GM19035 (cell line): ENCODE measurements at regions not wholly inside any gene's neighbourhood (a gene's known extent, or its start where the extent isn't known, plus 50 kb on each side); places are given as distances from the start of the nearest gene placed in this dataset.
"Not testable (repeated sequence)": the region's sequence is repeated elsewhere in the genome, so short reads cannot be mapped to it uniquely, and the experiment has no call there.

Experiments used
- ATAC-seq: cut with Tn5 transposase; IDR thresholded peaks from one replicate; pipeline ENCODE4 v1.9.1; 2021; ENCODE audit not compliant: unreplicated experiment

DNA sequence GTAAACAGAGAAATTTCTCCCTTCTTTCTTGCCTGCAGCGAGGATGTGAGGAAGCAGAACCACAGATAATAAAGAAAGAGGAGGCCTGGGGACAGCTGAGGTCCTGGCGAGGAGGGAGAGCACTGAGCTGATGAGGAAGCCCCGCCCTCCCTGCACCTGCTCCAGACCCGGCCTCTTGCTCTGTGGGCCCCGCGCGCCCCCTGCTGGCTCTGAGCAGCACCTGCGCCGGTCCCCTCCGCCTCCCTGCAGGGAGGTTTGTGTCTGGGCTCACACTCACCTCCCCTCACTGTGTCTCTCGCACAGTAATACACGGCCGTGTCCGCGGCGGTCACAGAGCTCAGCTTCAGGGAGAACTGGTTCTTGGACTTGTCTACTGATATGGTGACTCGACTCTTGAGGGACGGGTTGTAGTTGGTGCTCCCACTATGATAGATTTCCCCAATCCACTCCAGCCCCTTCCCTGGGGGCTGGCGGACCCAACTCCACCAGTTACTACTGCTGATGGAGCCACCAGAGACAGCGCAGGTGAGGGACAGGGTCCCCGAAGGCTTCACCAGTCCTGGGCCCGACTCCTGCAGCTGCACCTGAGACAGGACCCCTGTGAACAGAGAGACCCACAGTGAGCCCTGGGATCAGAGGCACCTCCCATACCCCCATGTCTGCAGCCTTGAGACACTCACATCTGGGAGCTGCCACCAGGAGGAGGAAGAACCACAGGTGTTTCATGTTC, 485.4 kb downstream of the TMEM121 start:
- not testable (repeated sequence) for ATAC-seq

DNA sequence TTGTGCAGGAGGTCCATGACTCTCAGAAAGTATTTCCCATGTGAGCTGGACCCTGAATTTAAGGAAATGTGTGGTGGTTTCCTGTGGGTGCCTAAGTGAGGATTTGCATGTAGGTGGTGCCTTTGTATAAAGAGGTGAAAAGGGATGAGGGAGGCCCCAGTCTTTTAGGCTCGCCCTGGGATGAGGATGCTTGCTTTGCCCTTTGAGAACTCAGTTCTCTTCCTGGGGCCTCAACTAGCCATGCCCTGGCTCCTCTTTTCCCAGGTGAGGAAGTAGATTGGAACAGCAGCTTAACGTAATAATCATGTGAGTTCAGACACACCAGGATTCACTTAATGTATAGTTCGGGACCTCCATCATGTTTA, 486.0 kb downstream of the TMEM121 start:
- not testable (repeated sequence) for ATAC-seq

DNA sequence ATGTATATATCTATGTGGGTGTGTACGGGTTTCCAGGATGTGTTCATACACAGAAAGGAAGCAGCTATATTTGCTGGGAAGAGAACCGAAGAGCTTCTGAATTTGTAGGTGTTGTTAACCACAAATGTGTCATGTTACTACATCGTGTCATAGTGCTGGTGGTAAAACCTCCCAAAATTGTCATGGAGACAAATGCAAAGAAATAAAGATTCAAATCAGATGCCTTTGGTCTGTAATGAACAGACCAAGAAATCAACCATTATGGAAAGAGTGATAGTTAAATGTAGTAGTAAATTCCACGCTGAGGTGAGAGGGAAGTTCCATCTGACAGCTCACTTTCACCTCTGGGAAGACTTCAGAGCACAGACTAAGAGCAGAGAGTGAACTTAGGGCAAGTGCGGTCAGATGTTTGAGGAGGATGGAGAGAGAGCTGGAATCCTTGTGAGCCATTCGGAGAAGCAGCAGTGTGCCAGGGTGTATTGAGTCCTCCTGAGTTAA, 487.5 kb downstream of the TMEM121 start:
- no peak for ATAC-seq

DNA sequence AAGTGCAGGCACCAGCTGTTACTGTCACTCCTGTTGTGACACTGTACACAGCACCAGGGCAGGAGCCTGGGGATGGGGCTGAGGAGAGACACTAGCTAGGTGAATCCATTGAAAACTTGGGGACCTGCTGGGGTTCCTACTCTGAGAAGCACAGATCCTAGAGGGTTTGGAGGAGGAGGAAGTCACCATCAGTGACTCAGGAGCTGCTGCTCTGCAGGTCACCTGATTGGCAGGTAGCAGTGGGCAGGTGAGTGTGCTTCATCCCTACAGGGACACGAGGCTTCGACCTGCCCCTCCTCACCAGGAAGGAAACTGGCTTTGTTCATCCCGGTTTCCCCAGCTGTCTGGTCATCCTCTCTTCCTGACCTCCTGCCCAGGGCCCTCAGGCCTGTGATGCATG, 491.6 kb downstream of the TMEM121 start:
- not testable (repeated sequence) for ATAC-seq

DNA sequence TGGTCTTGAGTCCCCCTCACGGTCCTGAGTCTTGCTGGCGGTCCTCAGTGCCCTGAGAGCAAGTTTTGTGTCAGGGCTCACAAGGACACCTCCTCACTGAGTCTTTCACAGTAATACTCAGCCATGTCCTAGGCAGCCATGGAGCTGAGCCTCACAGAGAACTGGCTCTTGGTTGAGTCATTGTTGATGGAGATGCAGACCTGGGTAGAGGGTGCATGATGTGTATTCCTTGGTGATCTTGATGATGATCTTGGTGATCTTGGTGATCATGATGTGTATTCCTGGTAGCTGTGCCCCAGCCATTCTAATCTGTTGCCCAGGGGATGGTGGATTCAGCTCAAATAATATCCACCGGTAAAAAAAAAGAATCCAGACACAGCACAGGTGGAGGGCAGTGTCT, 495.4 kb downstream of the TMEM121 start:
- ATAC-seq: no peak

DNA sequence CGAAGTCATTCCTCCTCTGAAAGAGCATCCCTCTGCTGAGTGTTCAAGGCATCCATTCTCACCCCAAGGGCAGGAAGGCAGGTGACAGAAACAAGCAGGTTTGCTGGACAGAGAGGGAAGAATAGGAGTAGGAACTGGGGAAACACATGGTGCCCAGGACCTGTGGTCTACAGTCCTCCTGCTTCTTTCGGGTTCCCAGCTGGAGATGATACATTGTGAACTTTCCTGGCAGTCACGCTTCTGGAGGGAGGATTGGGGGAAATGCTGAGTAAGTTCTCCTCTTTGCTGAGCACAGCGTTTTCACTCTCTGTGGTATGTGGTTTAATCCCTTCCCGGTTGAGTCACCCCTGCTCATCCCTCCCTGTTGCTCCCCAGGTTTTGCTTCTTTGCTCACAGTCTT, 496.3 kb downstream of the TMEM121 start:
- ATAC-seq: not testable (repeated sequence)

DNA sequence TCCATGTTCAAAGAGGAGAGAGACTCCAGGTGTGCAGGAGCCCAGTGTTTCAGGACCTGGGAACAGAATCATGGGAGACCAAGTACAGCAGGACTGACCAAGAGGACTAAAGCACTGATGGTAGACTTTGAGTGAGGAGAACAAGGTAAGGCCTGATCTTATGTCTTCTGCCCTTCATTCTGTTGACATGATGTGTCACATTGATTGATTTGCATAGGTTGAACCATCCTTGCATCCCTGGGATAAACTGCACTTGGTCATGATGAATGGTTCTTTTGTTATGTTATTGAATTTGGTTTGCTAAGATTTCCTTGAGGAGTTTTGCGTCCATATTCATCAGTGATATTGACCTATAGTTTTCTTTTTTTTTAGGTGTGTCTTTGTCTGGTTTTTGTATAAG, 497.0 kb downstream of the TMEM121 start:
- ATAC-seq: no peak

DNA sequence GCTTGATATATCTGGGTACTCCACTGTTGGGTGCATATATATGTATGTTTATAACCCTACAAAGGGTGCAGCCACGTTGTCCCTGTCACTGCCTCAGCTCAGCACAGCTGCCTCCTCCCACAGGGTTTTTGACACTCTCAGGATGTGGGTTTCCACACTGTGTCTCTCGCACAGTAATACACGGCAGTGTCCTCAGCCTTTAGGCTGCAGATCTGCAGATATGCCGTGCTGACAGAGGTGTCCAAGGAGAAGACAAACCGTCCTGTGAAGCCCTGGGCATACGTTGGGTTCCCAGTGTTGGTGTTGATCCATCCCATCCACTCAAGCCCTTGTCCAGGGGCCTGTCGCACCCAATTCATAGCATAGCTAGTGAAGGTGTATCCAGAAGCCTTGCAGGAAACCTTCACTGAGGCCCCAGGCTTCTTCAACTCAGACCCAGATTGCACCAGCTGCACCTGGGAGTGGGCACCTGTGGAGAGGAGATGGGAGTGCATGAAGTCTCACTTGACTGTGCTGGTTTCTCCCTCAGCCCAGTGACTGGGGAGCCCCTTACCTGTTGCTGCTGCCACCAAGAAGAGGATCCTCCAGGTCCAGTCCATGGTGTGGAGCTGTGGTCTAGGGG, 498.7 kb downstream of the TMEM121 start:
- no peak for ATAC-seq

DNA sequence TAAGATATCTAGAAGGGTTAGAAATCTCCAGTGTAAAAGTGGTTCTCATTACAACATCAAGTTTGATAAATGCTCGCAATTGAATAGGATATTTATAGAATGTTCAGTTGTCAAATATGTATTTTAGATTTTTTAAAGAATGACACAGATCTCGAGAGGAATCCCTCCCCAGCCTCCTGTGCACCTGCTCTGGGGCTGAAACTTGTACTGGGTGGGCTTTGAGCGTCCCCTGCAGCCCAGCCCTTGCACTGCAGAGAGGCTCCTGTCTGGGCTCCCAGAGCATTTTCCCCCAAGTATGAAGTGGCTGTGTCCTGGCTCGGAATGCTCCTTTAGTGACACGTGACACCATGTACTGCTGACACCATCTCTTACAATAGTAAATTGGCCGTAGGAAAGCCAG, 499.6 kb downstream of the TMEM121 start:
- ATAC-seq: no peak

DNA sequence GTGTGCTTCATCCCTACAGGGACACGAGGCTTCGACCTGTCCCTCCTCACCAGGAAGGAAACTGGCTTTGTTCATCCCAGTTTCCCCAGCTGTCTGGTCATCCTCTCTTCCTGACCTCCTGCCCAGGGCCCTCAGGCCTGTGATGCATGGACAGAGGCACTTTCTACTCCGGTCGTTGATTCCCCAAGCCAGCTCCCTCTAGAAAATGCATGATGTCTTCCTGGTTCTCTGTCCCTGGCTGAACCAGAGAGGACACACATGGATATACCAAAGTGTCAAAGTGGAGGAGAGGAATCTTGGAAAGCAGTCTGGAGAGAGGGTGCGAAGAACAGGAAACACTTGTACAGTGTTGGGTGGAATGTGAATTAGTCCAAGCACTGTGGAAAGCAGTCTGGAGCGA, 501.4 kb downstream of the TMEM121 start:
- ATAC-seq: not testable (repeated sequence)

DNA sequence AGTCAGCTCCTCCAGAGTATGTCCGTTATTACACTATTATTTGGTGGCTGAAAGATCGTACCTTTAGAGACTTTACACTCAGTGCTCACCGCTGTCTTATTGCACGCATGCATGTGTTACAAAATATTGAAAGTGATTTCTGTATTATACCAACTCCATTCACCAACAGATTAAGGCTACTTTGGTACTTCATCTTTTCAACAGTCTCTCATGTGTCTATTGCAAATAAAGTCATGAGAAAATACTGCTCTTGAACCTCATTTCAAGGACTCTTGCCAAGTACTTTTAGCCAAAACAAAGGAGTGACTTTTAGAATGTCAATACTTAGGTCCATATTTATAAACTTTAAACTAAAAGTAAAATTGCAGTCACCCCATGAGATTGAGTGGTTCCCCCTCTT, 503.6 kb downstream of the TMEM121 start:
- no peak for ATAC-seq

DNA sequence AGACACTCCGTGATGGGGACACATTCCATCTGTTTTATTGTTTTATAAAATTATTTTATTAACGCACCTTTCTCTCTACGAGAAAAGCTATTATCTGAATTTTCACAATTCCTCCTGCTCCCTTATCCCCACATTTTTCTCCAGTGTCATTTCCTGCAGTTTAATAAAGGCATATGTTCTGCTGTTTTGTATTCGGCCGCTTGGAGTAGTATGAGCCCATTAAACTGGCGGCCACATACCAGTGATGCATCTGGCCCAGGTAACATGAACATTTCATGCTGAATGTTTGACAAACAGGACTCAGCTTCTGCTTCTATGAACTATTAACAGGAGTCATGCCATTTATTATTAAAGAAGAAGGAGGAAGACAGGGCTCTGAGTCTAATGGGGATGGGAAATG, 511.0 kb downstream of the TMEM121 start:
- no peak for ATAC-seq

DNA sequence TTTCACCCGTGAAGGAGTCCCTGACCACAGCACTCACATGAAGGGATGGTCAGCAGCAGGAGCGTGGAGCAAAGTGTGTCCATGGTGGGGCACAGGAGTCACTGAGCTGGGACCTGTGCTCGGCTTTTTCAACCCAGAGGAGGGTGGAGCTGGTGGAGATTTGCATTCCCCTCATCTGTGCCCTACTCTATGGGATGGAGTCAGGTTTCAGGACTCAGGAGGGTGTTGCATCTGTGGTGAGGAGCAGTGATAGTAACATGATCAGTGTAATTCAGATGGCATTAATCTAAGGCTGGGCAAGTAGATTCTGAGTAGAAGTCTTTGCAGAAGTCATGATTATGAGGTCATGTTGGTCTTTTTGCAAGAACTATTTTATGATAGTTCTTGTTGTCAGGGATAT, 511.9 kb downstream of the TMEM121 start:
- ATAC-seq: no peak

DNA sequence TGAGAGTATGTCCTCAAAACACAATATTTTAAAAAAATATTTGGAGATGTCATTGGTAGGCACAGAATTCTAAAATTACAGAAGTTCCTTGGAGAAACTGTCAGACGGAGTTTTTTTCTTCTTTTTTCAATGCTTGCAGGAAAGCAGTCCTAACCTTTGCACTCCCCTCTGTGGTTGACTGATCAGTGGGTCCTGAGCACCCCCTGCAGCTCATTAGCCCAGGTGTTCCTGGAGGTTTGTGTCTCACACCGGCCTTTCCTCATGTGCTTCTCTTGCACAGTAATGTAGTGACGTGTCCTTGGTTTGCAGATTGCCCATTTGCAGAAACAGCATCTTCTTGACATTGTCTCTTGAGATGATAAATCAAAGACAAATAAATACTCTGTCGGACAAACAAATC, 513.0 kb downstream of the TMEM121 start:
- no peak for ATAC-seq

DNA sequence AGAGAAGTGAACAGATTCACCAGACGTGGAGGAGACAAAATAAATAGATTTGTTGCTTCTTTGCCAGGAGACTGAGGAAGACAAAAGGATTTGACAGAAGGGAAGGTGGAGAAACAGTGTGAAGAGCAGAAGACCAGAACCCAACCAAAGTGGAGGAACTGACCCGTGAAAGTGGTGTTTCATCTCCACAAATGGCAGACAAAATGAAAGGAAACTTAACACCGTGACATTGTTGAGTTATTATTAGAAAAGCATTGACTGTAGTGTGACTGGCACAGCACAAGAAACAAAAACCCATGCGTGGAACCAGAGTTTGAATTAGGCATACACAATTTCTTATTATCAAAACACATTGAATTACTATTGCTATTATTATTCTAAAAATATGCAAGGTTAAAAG, 518.1 kb downstream of the TMEM121 start:
- no peak for ATAC-seq

DNA sequence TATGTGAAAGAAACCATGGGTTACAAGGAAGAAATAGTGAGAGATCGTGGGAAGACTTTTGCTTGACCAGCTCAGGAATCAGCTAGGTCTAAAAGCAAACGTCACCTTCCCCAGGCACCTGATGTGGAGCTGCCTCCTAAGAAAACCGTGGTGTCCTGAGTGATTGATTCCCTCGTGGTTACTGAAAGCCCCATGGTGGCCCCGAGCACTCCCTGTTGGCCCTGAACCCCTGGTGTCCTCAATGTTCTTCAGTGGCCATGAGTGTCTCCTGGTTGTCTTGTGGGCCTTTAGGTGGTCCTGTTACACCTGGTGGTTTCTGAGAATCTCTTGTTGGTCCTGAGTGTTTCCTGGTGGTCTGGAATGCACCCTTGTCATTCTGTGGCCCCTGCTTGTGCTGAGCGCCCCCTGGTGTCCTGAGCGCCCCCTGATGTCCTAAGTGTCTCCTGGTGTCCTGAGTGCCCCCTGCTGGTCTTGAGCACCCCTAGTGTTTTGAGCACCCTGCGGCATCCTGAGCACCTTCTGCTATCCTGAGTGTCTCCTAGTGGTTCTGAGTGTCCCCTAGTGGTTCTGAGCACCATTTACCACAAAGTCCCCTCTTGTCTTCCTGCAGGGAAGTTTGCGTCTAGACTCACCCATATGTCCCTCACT, 518.7 kb downstream of the TMEM121 start:
- ATAC-seq: no peak

DNA sequence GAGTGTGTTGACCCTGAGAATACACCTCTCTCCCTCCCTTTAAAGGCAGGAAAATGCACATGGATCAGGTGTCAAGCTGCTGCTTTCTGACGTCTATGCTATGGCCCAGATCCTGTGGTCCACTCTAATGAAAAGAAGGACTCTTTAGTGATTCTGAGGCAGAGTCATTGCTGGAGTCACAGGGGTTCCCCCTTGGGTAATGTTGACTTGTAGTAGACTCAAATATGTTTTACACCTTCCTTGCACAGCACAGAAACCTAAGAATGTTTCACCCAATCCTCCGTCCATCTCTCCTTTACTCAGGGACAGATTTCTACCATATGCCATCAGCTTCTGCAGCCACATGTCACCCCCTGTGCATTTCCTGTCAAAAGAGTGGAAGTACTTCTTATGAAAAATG, 525.4 kb downstream of the TMEM121 start:
- no peak for ATAC-seq

DNA sequence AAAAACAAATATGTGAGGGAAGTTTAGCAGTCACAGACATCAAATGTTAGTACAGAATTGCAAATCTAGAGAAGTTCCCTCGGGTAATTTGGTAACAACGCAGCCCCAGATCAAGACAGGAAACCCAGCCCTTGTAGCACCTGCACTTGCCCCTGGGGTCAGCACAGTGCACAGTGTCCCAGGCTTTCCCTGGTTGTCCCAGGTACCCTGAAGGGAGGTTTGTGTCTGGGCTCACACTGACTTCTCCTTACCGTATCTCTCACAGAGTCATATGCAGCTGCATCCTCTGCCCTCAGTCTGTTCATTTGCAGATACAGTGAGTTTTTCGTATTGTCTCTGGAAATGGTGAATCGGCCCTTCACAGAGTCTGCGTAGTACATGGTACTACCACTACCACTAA, 528.9 kb downstream of the TMEM121 start:
- no peak for ATAC-seq

DNA sequence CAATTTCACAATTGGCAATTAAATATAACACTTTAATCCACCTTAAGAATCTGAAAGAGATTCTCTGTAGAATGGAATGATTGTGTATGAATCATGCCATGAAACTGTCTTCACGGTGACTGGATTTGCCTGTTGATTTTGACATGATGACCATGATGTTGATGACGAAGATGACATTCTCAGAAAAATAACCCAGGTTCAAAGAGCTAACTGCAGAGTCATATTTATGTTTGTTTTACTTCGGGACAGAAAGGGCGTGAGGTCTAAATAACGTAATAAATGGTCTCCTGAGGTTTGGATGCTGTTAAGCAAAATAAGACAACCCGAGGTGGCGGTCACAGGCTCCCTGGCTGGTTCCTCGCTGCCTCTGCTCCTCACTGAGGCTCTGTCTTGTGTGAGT, 532.0 kb downstream of the TMEM121 start:
- no peak for ATAC-seq

DNA sequence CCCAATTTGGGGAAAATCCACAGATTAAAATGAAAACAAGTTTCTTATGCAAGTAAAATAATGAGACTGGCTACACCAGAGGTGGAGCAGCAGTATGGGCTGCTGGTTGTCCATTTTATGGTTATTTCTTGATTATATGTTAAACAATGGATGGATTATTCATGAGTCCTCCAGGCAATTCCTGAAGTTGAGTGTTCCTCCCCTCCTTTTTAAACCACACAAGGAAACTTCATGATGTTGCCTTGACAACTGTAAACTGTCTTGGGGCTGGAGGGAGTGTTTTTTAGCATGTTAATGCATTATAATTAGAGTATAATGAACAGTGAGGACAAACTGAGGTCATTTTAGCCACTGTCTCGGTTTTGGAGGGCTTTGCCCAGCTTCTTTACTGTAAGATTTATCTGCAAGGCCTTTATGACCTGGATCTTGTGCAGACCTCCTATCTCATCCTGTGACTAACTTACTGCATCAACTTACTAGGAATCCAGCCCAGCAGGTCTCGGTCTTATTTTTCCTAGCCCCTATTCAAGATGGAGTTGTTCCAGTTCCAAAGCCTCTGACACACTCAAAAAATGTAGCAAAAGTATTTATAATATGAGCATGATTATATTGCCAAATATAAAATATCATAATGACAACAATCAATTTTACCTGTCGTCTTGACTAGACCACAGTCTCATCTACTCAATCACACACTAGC, 534.0 kb downstream of the TMEM121 start:
- no peak for ATAC-seq

DNA sequence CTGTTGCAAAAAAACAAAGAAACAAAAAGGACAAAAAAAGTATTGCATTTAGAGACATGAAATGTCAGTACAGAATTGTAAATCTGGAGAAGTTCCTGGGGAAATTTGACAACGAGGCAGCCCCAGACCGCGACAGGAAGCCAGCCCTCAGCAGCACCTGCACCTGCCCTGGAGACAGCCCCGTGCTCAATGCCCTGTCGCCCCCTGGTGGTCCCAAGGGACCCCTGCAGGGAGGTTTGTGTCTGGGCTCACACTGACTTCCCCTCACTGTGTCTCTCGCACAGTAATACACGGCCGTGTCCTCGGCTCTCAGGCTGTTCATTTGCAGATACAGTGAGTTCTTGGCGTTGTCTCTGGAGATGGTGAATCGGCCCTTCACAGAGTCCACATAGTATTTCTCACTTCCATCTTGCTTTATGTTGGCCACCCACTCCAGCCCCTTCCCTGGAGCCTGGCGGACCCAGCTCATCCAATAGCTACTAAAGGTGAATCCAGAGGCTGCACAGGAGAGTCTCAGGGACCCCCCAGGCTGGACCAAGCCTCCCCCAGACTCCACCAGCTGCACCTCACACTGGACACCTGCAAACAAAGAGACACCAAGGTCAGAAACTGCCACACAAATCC, 535.6 kb downstream of the TMEM121 start:
- ATAC-seq: not testable (repeated sequence)
